SK-N-SH (cell line): ENCODE measurements at regions not wholly inside any gene's neighbourhood (a gene's known extent, or its start where the extent isn't known, plus 50 kb on each side); places are given as distances from the start of the nearest gene placed in this dataset.

Source experiments
- CTCF ChIA-PET: fragments of 300-600, 350-600 bp; formaldehyde crosslinking; extraction: SDS; loops from one replicate; lab custom pipeline; 2021; lab: Yijun Ruan, JAX
- POLR2A ChIA-PET: fragments of 350-600 bp; sonication (Branson Sonifier 250); formaldehyde crosslinking; extraction: SDS; loops from one replicate; lab custom pipeline; 2020; ENCODE audit warnings: antibody characterized with exemption, inconsistent platforms; lab: Yijun Ruan, JAX
- DNase-seq: peaks from one replicate; pipeline ENCODE4 v3.0.0; 2012
- H2AFZ ChIP-seq: fragments of 200-600 bp; sonication (generic); 2 replicates; pipeline ENCODE4 v1.8.1; 2016; ENCODE audit warnings: antibody characterized with exemption, mild to moderate bottlenecking, low read depth
- H3F3A ChIP-seq: fragments of 200-600 bp; sonication (generic); replicated peaks from 2 replicates; pipeline ENCODE3; 2016; ENCODE audit warnings: antibody characterized with exemption, mild to moderate bottlenecking; ENCODE audit not compliant: insufficient read depth
- H3K27ac ChIP-seq, 2 experiments: fragments of 200-500 bp in 1 of 2; fragments of 200-600 bp in 1 of 2; sonication (Bioruptor generic) in 1 of 2; sonication (generic), shearing (Covaris generic) in 1 of 2; 2 replicates each; pipeline versions ENCODE4 v1.5.1 to v1.6.1; 2014 to 2016; ENCODE audit warnings: low read depth in 2 of 2, inconsistent platforms in 1 of 2, low read length in 1 of 2, mild to moderate bottlenecking in 1 of 2, mixed read lengths in 1 of 2
- H3K27me3 ChIP-seq: fragments of 200-600 bp; sonication (generic), shearing (Covaris generic); 2 replicates; pipeline ENCODE4 v1.6.1; 2016; ENCODE audit warnings: mixed run types; ENCODE audit not compliant: insufficient read depth
- H3K36me3 ChIP-seq, 2 experiments: fragments of 200-500 bp in 1 of 2; fragments of 200-600 bp in 1 of 2; sonication (Bioruptor generic) in 1 of 2; sonication (generic) in 1 of 2; replicated peaks in 1 of 2; 2 replicates each; pipeline versions ENCODE3 to v1.5.1; 2014 to 2016; ENCODE audit warnings: low read length in 1 of 2, mild to moderate bottlenecking in 1 of 2; ENCODE audit not compliant: insufficient read depth in 2 of 2, control insufficient read depth in 1 of 2
- H3K4me1 ChIP-seq, 2 experiments: fragments of 200-500 bp in 1 of 2; fragments of 200-600 bp in 1 of 2; sonication (Bioruptor generic) in 1 of 2; sonication (generic), shearing (Covaris generic) in 1 of 2; 2 replicates each; pipeline versions ENCODE4 v1.5.1 to v1.6.1; 2014 to 2016; ENCODE audit warnings: low read depth in 1 of 2, low read length in 1 of 2, mixed run types in 1 of 2; ENCODE audit not compliant: insufficient read depth in 2 of 2, control insufficient read depth in 1 of 2
- H3K4me2 ChIP-seq: fragments of 200-600 bp; sonication (generic), shearing (Covaris generic); 2 replicates; pipeline ENCODE4 v1.6.1; 2017; ENCODE audit warnings: mixed run types
- H3K4me3 ChIP-seq, 2 experiments: fragments of 200-500 bp in 1 of 2; fragments of 200-600 bp in 1 of 2; sonication (Bioruptor generic) in 1 of 2; sonication (generic), shearing (Covaris generic) in 1 of 2; 2 replicates each; pipeline versions ENCODE4 v1.5.1 to v1.8.1; 2014 to 2016; ENCODE audit warnings: low read depth in 2 of 2, inconsistent platforms in 1 of 2, low read length in 1 of 2, mild to moderate bottlenecking in 1 of 2, mixed read lengths in 1 of 2, moderate library complexity in 1 of 2
- H3K79me2 ChIP-seq: fragments of 200-600 bp; sonication (generic); 2 replicates; pipeline ENCODE4 v1.8.1; 2017; ENCODE audit warnings: mild to moderate bottlenecking; ENCODE audit not compliant: insufficient read depth
- H3K9ac ChIP-seq: fragments of 200-600 bp; sonication (generic); 2 replicates; pipeline ENCODE4 v1.6.1; 2017; ENCODE audit warnings: mixed run types
- H3K9me2 ChIP-seq: fragments of 200-600 bp; sonication (generic); 2 replicates; pipeline ENCODE4 v1.6.1; 2017; ENCODE audit warnings: mixed run types
- H3K9me3 ChIP-seq: fragments of 200-600 bp; sonication (generic); 2 replicates; pipeline ENCODE4 v1.6.1; 2017; ENCODE audit warnings: mixed run types, mild to moderate bottlenecking, moderate library complexity
- H4K20me1 ChIP-seq: fragments of 200-600 bp; sonication (generic); 2 replicates; pipeline ENCODE4 v1.6.1; 2017; ENCODE audit warnings: mild to moderate bottlenecking, mixed run types; ENCODE audit not compliant: insufficient read depth
- ELF1 ChIP-seq: IDR thresholded peaks from 2 replicates; pipeline ENCODE4 v1.4.0; 2012
- EP300 ChIP-seq, 2 experiments: IDR thresholded peaks; 2 replicates each; pipeline versions ENCODE4 v1.4.0 to v1.6.1; 2012; ENCODE audit warnings: borderline replicate concordance in 1 of 2, low read depth in 1 of 2, low read length in 1 of 2
- FOXJ3 ChIP-seq: sonication (generic); formaldehyde crosslinking; IDR thresholded peaks from 2 replicates; pipeline ENCODE4 v1.5.1; 2020; ENCODE audit warnings: mild to moderate bottlenecking, missing genetic modification reagents
- NRF1 ChIP-seq: IDR thresholded peaks from 2 replicates; pipeline ENCODE4 v1.6.1; 2012; ENCODE audit warnings: low read depth, mild to moderate bottlenecking, low read length
- POLR2AphosphoS5 ChIP-seq: IDR thresholded peaks from 2 replicates; pipeline ENCODE4 v1.6.1; 2012; ENCODE audit warnings: low read depth, low read length
- RAD21 ChIP-seq: IDR thresholded peaks from 2 replicates; pipeline ENCODE4 v1.6.1; 2012; ENCODE audit warnings: mild to moderate bottlenecking, low read length
- REST ChIP-seq: IDR thresholded peaks from 2 replicates; pipeline ENCODE4 v1.6.1; 2012; ENCODE audit warnings: mild to moderate bottlenecking, low read depth, low read length, moderate library complexity
- TAF1 ChIP-seq: IDR thresholded peaks from 2 replicates; pipeline ENCODE4 v1.6.1; 2012; ENCODE audit warnings: low read depth, mild to moderate bottlenecking, low read length, moderate library complexity, borderline replicate concordance
- YY1 ChIP-seq: IDR thresholded peaks from 2 replicates; pipeline ENCODE4 v1.4.0; 2012; ENCODE audit warnings: low read depth, mild to moderate bottlenecking
- WGBS: methylation state at CpG from one replicate; pipeline ENCODE4 v1.1.6; 2017; ENCODE audit warnings: low lambda C conversion rate; 5-methylcytosine and 5-hydroxymethylcytosine counted together

GRCh38 chr7:35555386-35555785, 139.5 kb downstream of the HERPUD2 start:
- H3K9ac ChIP-seq: no peak overlapping the region
- no peaks in the 10 kb centered on the region for H3K79me2 ChIP-seq
- POLR2A ChIA-PET: no interaction called here
- no peak overlapping the region for H3K27ac ChIP-seq
- CTCF ChIA-PET: interaction anchor here (1.3 to 5.9 kb wide), 2 partner anchors 17 to 19 kb away, joined by 3 to 25 read pairs; no protein-coding TSS in a partner anchor
- no peak for TF ChIP-seq NRF1
- TF ChIP-seq RAD21: no peak
- no peak for TF ChIP-seq REST
- TF ChIP-seq TAF1: no peak
- TF ChIP-seq EP300 (IDR thresholded peaks at IDR 0.05; ENCODE audit: borderline replicate concordance in 1 of 2, low read depth in 1 of 2, low read length in 1 of 2): no peak
- no peak for TF ChIP-seq ELF1
- H3K9me3 ChIP-seq: no peaks in the 10 kb centered on the region
- H3F3A ChIP-seq: no peaks in the 10 kb centered on the region
- no peak overlapping the region for H2AFZ ChIP-seq
- H4K20me1 ChIP-seq: no peaks in the 10 kb centered on the region
- no peaks in the 10 kb centered on the region for H3K9me2 ChIP-seq
- no peak for DNase-seq
- H3K4me1 ChIP-seq: peaks cover 0 to 12% of the 10 kb centered on the region in 2 experiments; a peak in 1 of 4 replicates
- H3K36me3 ChIP-seq: no peaks in the 10 kb centered on the region
- H3K4me3 ChIP-seq: no peak overlapping the region
- H3K4me2 ChIP-seq: no peak overlapping the region
- peaks cover 17% of the 10 kb centered on the region; the same call in 1 of the 2 replicates for H3K27me3 ChIP-seq
- 91% methylated on average over 5 of the region's 5 CpGs for WGBS

- Histone ChIP-seq H3K36me3 (no peaks in the 10 kb centered on the region), H3K9me2 (no peaks in the 10 kb centered on the region), H2AFZ (no peak overlapping the region), H3K4me1 (peaks cover 0 to 12% of the 10 kb centered on the region in 2 experiments; a peak in 1 of 4 replicates), H3K4me3 (no peak overlapping the region), H3K4me2 (no peak overlapping the region), H3K79me2 (no peaks in the 10 kb centered on the region), H4K20me1 (no peaks in the 10 kb centered on the region), H3K27ac (no peak overlapping the region), H3K27me3 (peaks cover 31% of the 10 kb centered on the region), H3K9ac (no peak overlapping the region), H3K9me3 (no peaks in the 10 kb centered on the region), H3F3A (no peaks in the 10 kb centered on the region)
- ChIA-PET POLR2A (no interaction called here), CTCF (interaction anchor here (0.9 to 5.9 kb wide), 7 partner anchors 15 to 368 kb away, joined by 3 to 26 read pairs (median 3); no protein-coding TSS in a partner anchor)
- no peak for DNase-seq
- no peak for TF ChIP-seq FOXJ3 (CRISPR knock-in tag)
- TF ChIP-seq YY1: no peak
- no peak for TF ChIP-seq POLR2AphosphoS5
- WGBS: 57% methylated on average over 2 of the region's 2 CpGs
Observed at GRCh38 chr7:35553519-35553918, 141.4 kb downstream of the HERPUD2 start.
